HCEC 1CT (cell line): ENCODE measurements at regions not wholly inside any gene's neighbourhood (a gene's known extent, or its start where the extent isn't known, plus 50 kb on each side); places are given as distances from the start of the nearest gene placed in this dataset.
A peak's percentile ranks its signal among the peaks of the same experiment; 100 is the strongest.
"Not testable (repeated sequence)": the region's sequence is repeated elsewhere in the genome, so short reads cannot be mapped to it uniquely, and the experiment has no call there.

Experiments
- DNase-seq: peaks from one replicate; pipeline ENCODE4 v3.0.0-alpha.2; 2017

DNA sequence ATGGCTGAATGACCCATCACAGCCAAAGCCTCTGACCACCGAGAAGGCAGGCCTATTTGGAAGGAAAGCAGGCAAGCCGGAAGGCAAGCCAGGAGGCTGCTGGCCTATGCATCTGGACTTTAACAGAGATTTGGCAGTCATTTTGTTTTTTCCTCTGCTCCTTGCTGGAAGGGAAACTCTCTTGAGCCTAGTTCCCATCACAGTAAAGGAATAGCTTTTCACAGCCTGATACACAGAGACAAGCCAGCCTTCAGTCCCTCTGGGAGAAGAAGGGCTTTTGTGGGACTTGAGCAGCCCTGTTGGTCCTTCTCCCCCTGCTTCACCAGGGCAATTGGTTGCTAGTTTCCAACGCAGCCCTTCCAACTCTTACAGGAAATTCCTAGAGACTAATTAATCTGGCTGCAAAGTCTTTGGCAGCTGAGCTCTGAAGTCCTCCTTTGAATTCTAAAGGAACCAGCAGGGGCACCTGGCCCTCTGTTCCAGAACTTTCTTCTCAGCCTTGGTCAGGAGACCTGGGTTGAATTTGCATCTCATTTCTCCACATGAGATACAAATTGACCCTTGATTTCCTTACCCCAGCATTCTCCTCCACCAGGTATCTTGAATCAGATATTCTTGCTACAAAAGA lies 157.3 kb upstream of the EPB41L4A start:
- DNase-seq, result no peak

DNA sequence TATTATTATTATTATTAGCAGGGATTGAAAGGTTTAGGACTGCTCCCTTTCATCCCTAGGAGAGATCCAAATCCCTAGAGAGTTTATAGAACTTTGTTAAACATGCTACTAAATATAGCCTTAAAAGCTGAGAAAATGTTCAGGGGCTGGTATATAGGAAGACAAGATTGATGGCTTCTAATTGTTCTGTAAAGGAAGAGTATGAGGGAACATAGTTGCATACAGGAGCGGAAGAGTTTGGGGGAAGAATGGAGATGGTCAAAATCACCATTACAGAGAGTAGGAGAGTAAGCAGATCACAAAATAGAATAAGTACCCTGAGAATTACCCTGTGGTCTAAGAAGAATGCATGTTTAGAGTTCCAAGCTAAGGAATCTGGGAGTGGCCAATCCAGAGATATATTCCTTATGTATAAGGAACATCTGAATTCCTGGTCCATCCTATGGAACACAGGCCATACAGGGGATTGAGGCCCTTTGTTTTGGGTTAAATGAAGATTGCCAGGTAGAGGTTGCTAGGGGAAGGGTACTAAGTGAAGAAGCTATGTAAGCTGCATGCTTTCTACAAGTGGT lies 158.0 kb upstream of the APC start:
- no peak for DNase-seq

DNA sequence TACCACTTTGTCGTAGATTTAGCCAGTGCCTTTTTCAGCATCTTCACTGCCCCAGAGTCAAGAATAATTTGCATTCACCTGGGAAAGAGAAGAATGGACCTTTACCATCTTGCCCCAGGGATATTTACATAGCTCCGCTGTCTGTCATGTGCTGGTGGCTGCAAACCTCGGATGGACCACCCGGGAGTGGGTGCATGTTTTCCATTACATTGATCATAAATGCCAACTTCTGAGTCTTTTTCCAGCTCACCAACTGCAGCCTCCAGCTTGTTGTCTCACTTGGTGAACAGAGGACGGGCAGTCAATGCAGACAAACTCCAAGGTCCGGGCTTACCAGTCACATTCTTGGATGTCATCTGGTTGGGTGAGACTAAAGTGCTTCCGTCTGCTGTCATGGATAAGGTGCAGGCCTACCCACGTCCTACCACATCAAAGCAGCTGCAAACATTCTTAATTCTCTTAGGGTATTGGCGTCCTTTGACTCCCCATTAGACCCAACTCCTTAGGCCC lies 155.8 kb upstream of the APC start:
- no peak for DNase-seq

DNA sequence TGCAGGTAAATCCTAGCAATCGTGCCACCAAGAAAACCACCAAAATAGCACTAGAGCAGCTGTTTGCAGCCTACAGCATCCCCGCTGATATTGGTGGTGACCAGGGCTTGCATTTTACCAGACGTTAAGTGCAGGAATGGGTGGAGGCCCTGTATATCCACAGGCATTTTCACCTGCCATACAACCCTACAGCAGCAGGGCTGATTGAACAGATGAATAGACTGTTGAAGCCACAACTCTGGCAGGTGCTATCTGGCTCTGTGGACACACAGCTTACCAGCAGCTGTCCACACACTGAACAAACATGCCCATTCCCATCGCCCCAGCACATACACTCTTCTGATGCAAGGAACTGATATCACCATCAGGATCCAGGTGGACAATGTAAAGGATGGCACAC lies 154.5 kb upstream of the APC start:
- DNase-seq, result no peak

DNA sequence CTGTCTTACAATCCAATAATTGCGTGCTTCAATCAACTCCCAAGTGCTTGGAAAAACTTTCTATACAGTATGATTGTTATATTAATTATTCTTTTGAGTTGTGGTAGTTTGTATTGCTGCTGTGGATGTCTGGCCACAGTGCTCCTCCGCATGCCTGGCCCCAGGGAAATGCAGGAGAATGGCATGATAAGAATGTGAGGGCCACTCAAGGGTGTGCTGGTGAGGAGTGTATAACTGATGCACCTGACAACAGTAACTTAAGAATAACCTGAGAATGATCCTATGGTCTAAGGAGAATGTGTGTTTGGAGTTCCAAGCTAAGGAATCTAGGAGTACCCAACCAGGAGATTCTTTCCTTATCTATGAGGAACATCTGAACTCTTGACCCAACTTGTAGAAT lies 152.9 kb upstream of the APC start:
- DNase-seq, result no peak

DNA sequence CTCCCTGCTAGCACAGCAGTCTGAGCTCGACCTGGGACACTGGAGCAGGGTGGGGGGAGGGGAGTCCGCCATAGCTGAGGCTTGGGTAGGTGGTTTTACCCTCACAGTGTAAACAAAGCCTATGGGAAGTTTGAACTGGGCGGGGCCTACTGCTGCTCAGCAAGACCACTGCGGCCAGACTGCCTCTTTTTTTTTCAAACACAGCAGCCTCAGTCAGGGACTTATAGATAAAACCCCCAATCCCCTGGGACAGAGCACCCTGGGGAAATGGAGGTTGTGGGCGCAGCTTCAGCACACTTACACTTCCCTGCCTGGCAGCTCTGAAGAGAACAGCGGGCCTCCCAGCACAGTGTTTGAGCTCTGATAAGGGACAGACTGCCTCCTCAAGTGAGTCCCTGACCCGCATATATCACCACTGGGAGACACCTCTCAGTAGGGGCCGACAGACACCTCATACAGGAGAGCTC lies 151.1 kb upstream of the APC start:
- no peak for DNase-seq

DNA sequence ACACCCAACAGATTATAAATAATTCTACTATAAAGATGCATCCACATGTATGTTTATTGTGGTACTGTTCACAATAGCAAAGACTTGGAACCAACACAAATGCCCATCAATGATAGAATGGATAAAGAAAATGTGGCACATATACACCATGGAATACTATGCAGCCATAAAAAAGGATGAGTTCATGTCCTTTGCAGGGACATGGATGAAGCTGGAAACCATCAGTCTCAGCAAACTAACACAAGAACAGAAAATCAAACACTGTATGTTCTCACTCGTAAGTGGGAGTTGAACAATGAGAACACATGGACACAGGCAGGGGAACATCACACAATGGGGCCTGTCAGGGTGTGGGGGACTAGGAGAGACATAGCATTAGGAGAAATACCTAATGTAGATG lies 146.8 kb upstream of the APC start:
- not testable (repeated sequence) for DNase-seq

DNA sequence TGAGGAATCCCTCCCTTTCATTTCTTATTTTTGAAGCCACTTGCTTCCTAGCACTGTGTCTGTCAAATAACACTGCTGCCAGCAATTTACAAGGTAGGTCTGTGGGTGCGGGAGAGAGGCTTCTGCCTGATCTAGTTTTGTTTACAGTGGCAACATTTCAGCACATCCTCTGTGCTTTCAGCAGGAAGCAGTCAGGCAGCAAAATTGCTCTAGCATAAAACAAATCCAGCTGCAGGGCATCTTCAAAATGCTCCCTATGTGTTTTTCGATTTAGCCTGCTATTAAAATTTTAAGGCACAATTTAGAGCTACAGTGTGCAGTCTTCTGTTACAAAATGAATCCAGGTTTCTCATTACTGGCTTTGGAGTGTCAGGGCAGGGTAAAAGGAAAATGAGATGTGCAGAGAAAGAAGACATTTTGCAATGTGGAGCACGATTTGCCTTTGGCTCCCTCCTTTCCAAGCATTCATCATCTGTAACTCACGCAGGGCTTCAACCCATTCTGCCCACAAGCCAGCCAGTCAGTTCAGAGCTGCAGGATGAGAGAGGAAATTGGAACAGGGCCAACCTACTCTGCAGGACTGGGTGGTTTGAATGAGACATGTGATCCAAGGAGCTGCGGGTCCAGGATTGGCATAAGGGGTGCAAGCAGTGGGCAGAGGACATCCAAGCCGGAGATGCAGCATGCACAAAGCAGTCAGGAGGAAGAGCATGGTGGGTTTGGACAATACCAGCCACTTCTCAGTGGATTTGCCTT lies 143.4 kb upstream of the APC start:
- DNase-seq, result no peak

DNA sequence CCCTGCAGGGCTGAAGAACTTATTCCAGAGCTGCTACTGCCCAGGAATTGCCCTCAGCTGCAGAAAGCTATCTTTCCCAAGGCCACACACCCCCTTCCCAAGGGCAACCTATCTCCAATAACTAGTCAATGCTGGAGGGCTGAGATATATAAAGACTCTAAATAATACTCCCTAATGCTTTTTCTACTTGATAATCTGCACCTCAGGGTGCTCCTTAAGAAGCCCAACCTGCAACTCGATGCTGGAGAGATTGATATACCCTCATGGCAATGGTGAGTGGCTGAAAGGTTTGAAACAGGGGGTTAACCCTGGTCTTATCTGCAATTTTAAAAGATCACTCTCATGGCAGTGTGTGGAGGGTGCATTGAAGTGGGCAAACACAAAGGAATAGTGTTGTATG lies 142.7 kb upstream of the APC start:
- no peak for DNase-seq

DNA sequence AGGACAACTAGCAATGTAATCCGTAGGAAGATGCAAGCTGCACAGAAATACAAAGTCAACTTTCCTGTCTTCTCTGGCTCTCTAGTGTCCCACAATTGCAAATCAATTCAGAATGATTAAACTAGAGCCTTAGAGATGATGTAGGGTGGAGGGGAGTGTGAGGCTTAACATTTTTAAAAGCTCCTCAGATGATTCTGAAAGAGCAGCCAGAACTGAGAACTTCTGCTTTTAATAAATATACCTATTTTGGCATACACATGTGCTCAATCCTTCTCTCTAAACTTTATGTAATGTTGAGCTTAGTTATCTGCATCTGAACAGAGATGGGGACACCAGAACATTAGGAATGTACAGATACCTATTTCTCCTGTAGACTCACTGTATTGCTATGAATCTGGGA lies 139.9 kb upstream of the APC start:
- DNase-seq, result no peak

DNA sequence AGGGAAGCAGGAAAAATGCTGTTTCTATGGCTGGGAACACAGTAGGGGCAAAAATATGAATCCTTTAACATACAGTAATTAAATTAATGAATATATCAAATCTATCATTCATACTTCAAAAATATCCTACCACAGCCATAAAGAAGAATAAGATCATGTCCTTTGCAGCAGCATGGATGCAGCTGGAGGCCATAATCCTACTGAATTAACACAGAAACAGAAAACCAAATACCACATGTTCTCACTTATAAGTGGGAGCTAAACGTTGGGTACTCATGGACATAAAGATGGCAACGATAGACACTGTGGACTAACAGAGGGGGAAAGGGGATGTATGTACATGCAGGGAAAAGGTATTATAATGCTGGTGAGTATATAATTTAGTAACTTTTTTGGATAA lies 137.2 kb upstream of the APC start:
- DNase-seq, result not testable (repeated sequence)

DNA sequence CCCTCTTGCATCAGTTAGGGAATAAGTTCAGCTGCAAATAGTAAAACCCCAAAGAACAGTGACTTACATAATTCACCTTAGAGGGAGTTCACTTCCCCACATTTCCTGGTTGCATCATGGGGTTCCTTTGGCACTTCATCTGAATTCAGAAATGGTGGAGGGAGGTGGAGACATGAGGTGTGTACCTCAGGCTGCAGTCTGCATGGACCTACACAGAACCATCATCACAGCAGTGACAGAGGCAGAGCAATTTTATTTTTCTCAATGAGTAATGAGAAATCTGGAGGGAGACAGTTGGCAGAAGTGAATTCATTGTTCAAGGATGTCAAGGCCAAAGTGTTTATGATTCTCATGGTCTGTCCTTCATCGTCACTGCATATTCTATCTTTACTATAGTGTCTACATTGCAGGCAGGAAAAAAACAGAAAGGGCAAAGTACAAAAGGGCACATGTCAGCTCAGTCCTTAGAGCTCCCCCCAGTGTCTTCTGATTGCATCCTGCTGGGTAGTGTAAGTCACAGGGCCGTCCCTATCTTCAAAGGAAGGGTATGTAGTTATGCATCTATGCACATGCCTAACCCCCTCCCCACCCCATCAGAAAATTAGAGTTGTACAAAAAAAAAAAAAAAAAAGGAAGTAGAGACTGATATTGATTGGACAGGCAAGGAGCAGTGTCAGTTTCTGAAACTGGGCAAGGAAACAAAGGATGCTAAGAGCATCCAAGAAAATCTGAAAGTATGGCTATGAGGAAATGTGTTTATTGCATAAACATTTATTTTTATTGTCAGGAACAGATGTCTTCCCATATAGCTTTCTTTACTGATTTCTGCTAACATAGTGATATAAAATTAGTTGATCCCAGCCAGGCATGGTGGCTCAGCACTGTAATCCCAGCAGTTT lies 132.7 kb upstream of the APC start:
- DNase-seq, result peak; percentile 3

DNA sequence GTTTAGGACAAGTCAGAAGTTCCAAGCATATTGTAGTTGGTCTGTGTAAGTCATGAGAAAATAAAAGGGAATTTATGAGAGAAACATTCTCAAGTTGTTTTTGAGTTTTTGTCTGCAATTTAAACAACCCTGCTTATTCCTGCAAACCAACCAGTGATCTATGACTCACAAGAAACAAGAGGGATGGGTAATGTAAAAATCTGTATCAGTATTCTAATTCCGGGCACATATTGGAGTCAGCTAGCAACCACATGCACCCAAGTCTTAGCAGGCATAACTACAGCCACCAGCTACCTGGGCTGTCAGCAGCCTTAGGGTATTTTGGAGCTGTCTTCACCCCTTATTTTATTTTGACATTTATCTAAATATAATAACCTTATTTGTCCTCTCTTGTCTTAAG lies 128.7 kb upstream of the APC start:
- DNase-seq, result no peak

DNA sequence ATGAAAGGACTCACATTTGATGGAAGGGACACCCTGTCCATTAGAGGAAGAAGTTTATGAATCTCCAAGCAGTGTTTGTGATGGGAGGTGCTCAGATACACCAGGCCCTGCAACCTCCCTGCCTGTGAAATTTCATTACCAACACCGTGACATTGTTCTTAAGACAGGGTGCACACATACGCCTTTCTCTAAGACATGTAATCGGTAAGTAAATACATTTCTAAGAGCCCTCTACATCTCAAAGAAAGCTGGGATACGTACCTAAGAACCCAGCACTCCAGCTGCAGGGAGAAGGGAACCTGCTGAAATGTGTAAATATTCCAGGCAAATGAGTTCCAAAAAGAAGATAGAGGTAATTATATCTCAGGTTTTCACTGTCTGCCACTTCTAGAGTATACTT lies 125.0 kb upstream of the APC start:
- no peak for DNase-seq

DNA sequence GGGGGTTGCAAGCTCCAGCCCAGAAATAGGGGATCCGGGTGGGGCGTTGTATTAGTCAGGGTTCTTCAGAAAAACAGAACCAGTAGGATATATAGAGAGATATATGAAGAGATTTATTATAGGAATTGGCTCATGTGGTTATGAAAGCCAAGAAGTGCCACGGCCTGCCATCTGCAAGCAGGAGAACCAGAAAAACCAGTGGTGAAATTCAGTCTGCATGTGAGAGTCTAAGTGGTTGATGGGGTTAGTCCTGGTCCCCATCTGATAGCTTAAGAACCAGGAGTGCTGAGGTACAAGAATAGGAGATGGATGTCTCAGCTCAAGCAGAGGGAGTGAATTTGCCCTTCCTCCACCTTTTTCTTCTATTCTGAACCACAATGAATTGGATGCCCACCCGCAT lies 123.4 kb upstream of the APC start:
- DNase-seq, result no peak

DNA sequence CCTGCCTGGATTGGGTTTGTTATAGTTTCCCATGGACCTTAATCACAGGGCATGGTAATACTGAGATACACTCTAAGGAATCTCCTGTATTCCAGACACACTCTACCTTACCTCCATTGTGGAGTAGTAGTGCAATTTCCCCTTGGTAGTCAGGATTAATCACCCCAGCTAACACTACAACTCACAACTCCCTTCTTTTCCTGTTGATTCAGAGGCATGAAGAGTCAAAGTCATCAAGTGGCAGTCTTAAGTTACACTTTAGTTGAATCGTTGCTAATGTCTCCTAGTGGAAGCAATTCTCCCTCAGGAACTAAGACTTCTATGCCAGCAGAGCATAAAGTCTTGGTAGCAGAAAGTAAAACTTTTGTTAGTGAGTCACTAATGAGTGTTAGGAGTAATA lies 122.7 kb upstream of the APC start:
- peak; percentile 13 for DNase-seq

DNA sequence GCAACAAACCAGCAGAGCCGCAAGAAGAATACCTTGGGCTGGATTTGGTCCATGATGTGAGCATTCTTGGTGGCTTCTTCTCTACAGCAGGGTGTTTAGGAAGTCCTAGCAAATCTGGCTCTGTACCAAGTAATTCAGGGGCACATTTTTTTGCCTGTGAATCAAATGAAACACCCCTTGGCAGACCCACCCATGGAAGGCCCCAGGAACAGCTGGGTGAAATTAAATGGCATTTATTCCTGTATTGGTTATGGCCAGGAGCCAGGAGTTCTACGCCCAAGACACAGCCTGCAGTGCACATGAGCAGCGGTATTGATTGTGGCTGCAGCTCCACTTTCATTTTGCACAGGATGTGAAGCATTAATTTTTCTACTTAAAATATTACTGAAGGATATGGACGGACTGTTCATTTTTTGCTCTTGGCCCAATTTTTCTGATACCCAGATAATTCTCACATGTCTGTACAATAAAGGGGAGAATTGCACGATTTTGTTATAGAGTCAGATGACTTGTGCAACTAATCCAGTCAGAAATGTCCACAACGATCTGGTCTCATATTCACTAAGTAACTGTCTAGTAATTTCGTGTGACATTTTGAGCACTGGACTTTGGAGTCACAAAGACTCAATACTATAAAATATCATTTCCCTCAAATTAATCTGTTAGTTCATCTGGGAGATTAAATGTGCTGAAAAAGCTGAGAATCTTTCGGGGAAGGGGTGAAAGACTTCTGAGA lies 120.7 kb upstream of the APC start:
- no peak for DNase-seq

DNA sequence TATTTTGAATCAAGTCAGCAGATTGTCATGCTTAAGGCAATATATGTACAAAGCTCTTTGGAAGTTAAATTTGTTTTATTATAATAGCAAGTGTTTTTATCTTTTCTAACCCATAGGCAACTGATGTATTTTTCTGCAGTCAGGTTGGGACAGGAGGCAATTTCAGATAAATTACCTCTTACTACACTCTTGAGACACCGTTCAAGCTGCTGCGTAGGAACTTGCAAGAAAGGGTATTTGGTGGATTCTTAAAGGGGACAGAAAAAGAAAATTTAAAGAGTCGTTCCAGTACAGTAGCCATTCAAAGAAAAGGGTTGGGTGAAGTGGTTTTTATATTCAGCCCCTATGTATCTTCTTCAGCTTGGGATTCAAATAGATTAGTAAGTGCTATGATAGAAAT lies 112.4 kb upstream of the APC start:
- DNase-seq, result no peak

DNA sequence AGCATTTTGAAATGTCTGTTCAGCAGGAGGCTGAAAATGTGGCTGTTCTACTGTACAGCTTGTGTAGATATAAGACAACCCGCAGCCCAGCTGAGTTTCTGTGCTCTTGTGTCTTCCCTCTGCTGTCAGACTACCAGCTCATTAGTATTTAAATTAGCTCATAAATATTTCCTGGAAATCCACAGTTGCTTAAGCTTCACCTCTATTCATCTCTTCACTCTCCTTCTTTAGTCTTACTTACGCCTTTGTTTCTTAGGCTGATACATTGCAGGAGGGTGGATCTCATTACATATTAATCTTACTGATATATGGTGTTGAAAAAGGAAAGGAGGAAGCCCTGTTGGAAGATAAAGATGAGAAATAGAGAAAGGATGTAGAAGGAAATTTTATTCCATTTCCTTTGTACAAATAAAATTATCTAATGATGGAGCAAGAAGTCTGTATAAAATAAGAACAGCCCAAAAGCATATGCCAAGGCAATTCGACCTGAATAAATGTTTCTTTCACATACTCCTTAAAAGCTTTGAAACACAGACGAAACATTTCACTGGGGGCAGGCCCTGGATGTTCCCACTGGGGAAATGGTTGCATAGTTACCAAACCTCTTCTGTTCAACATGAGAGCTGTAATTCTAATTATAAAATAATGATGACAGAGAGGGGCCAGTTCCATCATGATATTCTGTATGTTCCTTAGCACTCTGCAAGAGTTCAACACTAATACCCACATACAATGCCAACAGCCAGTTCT lies 111.8 kb upstream of the APC start:
- DNase-seq, result no peak

DNA sequence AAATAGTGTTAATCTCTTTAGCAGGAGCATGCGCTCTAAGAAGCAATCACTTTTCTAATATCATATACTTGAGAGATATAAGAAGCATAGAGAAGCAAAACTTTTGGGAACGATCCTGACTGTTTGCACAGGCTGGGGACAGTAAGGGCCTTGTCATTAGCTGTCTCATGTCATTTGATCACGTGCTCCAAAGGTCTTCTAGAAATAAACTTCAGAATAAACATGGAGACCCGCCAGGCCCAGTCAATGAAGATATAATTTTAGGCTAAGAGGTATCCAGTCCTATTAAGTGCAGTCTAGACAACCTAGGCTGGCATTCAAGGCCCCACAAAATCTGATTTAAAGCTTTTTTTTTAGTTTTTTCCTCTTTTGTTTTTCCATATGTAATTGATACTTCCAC lies 111.0 kb upstream of the APC start:
- no peak for DNase-seq

DNA sequence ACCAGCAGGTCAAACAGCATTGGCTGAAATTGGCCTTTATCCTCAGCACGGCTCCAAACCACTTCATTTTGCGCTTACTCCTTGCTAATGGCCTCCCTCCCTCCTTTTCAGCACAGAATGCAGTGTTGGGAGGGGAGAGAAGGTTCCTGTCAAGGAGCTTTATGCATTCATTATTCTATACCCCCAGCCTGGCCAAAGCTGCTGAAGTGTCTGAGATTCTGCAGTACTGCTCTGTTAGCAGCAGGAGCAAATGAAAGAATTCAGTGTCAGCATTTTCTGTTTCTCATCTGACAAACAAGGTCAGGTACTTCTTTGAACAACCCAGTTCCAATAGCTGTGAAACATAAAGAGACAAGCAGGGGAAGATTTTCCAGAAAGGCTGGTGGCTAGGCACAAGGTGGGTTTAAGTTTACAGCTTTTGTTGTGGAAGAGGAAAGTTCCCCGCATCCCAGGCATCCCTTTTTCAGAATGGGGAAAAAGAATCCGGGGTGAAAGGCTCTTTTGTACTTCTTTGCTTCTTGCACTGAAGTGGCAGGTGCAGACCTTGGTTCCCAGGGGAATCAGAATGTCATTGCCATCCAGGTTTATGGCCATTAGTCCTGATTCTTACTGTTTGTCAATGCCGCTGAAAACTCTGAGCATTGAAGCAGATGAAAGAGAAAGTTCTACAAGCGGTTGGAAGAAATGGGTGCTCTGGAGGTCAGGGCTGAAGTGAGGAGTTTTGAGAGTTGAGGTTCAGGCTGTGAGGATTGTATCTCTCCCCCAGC lies 109.3 kb upstream of the APC start:
- no peak for DNase-seq
